ENCODE measurements at regions not wholly inside any gene's neighbourhood (a gene's known extent, or its start where the extent isn't known, plus 50 kb on each side); places are given as distances from the start of the nearest gene placed in this dataset.
"Not testable (repeated sequence)": the region's sequence is repeated elsewhere in the genome, so short reads cannot be mapped to it uniquely, and the experiment has no call there.

DNA sequence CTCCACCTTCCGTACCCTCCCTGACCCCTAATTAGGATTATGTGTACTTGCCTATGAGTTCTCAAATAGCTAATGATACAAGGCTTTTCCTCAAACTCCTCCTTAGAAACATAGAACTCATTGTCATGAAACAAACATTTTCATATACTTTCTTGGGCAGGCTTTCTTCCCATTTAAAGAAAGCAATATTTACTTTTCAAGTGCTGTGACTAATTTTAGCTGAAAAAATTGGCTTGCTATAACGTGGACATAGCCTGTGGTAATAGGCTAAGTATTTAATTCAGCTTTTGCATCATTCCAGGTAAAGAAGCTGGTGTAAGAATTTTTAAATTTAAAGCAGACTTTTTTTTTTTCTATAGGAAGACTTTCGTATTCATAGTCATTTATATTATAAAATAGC lies 208.7 kb downstream of the SOX2 start:
- no peak for DNase-seq (ENCODE audit: low spot score)

DNA sequence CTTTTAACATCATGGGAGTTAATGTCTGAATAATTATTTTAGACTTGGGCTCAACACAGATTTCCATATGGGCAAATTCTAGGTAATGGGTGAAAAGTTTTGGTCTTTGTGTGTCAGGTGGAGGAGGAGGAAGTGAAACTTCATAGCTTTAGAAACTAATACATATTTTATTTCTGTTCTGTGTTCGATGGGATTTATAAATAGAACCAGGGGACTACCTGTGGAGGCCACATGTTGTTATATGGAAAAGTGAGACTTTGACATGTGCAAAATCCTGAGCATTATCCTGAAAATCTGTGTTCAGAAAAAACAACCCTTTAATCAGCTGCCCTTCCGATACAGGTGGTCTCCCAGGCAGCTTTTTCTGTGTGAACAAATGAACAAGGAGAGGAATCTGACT lies 209.5 kb downstream of the SOX2 start:
- DNase-seq (ENCODE audit: low spot score), result no peak

DNA sequence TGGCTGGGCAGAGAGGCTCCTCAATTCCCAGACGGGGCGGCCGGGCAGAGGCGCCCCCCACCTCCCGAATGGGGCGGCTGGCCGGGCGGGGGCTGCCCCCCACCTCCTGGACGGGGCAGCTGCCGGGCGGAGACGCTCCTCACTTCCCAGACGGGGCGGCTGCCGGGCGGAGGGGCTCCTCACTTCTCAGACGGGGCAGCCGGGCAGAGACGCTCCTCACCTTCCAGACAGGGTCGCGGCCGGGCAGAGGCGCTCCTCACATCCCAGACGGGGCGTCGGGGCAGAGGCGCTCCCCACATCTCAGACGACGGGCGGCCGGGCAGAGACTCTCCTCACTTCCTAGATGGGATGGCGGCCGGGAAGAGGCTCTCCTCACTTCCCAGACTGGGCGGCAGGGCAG lies 214.1 kb downstream of the SOX2 start:
- not testable (repeated sequence) for DNase-seq (ENCODE audit: low spot score)

DNA sequence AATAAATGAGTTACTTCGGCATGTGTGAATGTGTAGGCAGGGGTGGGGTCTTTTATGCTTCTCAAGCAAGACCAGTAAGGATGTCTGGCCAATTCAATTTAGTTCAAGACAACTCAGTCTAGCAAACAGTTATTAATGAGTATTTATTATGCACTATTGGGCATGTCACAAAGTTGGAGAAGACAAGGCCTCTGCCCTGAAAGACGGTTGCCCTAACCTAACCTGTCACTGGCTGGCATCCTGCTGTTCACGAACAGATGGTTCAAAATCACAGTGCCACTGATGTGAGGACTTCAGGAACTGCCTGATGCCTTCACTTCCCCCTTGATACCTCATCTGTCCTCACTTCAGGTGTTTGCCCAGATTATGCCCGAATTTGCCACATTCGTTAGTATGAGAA lies 217.8 kb downstream of the SOX2 start:
- no peak for DNase-seq (ENCODE audit: low spot score)

DNA sequence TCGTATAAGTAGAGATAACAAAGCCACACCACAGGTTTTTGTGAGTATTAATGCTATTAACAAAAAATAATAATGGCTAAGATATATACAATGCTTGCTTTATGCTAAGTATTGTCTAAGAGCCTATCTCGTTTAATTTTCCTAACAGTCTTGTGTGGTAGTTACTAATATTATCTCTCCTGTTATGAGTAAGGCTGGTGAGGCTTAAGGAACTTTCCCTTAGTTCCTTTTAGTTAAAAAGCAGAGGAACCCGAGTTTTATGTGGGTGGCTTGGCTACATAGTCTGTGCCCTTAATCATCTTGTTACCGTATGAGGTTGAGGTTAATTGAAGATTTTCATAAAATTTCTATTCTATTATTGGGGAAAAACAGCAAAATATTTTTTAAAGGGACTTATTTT lies 218.4 kb downstream of the SOX2 start:
- no peak for DNase-seq (ENCODE audit: low spot score)

DNA sequence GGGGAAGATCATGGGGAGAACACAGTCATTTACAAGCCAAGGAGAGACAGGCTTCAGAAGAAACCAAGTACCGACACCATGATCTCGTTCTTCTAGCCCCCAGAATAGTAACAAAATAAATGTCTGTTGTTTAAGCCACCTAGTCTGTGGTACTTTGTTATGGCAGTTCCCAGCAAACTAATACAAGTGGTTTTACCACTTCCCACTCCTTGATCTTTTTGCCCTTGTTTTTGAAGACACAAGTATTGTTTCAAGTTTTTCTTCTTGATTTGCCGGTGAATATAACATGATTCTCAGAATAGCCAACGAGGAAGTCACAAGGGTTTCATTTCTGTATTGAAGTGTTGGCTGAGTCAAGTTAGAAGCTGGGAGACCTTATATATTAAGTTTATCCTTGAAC lies 220.3 kb downstream of the SOX2 start:
- DNase-seq (ENCODE audit: low spot score), result no peak

DNA sequence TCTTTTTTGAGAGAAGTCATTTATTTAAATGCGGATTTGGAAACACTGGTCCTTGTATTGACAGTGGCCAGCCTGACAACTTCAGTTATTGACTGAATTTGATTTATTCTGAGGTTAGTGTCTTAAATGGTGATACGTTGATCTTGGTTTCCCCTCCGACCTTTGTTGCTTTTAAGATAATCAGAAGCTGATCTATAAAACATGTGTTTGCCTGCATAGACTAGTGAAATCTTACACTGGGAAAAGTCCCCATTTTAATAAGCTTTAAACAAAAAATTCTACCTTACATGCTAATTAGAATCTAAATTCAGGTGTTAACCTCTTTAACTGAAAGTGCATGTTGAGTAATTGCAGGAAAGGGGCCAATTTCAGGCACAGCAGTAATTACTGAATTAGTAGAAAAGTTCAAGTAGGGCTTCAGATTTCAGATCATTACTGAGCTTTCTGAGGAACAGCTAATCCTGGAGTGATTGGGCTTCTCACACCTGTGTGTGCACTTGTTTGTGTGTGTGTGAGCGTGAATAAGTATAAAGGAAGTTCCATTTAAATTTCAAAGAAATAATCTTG lies 221.4 kb downstream of the SOX2 start:
- no peak for DNase-seq (ENCODE audit: low spot score)

DNA sequence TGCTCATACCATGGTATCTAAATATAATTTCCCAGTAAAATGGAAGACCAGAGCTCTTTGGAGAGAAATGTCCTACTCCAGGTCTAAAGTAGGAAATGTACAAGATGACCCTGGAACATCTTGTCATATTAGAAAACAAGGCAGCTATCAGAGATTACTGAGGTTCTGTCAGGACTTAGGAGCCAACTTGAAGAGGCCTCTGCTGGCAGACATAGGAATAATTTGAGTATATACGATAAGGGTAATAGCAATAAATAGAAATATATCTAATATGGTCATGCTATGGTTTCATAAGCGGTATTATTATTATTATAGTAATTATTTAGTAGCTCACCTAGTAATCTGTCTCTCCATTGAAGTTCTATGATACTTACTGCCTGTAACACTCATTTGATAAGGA lies 224.2 kb downstream of the SOX2 start:
- no peak for DNase-seq (ENCODE audit: low spot score)

DNA sequence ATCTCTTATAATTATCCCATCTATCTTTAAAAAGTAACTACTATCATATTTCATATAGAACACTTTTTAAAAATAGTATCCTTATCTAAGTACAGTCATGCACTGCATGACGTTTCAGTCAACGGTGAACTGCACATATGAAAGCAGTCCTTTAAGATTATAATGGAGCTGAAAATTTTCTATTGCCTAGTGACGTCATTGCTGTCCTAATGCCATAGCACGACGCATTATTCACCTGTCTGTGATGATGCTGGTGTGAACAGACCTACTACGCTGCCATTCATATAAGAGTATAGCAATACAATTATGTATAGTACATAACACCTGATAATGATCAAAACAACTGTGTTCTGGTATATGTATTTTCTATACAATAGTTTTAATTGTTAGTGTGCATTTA lies 225.0 kb downstream of the SOX2 start:
- DNase-seq (ENCODE audit: low spot score), result no peak

DNA sequence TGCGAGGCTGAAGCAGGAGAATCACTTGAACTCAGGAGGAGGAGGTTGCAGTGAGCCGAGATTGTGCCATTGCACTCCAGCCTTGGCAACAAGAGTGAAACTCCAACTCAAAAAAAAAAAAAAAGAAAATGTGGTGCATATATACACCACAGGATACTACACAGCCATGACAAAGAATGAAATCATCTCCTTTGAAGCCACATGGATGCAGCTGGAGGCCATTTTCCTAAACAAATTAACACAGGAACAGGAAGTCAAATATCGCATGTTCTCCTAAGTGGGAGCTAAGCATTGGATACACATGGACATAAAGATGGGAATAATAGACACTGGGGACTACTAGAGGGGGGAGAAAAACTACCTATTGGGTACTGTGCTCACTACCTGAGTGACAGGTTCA lies 226.9 kb downstream of the SOX2 start:
- DNase-seq (ENCODE audit: low spot score), result peak; percentile 35

DNA sequence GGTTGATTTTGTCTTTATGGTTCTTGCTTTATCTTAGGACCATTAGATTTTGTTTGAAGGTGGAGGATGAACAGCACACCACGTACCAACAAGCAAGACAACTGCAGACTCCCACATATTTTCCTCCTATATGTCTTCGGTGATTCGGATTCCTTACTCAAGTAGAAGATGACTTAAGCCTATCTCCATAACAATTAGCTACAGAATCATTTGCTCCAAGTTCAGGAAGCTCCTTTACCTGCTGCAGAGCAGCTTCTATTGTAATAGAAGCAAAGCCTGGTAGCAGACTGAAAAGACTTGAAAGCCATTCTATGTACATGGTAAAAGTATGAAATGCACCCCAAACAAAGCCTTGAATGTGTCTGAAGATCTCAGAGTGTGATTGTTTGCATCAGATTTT lies 229.0 kb downstream of the SOX2 start:
- no peak for DNase-seq (ENCODE audit: low spot score)

DNA sequence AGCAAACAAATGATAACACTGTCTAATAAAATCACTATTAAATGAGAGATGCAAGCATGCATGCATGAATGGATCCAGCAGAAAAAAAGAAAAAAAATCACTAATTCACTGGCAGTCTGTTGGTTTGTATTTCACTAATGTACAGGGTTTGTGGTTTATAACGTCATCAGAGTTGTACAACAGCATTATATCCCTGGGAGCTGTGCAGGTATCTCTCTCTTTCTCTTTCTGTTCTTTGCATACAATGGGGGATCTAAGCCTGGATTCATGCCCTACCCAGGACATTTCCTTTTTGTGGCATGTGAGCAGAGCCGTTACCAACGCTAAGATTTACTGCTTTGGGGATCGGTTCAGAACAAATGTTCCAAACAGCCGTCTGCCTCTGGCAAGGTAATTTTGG lies 229.5 kb downstream of the SOX2 start:
- no peak for DNase-seq (ENCODE audit: low spot score)

DNA sequence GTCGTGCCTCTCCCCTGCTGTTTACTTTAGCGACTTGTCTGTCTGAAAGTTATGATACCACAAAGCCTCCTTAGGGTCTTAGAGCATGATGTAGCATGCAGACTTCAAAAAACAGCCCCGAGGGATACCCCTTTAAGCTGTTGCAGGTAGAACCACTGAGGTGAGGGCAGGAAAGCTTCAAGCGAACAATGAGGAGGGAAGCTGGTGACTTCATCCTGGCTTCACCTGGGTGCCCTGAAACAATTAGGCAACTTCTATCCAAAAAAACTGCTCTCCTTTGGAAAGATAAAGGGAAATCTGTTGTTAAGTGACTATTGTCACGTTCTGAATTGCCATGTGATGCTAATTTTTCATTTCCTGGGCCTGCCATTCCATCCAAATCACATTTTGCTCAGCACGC lies 231.6 kb downstream of the SOX2 start:
- no peak for DNase-seq (ENCODE audit: low spot score)

DNA sequence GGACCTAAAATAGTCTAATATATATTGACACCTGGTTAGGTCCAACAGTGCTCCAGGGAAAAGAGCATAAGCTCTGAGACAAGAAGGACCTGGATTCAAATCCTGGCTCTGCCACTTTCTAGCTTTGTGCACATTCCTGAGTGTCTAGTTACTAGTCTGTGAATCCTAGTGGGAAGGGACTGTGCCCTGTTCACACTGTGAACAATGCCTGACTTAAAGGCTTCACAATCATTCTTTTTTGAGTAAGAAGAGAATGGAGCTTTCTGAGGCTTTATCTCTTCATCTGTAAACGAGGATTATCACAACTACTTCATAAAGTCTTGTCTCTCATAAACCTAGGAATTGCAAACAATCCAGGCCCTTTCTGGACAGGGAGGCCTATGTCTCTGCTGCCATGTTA lies 235.9 kb downstream of the SOX2 start:
- no peak for DNase-seq (ENCODE audit: low spot score)

DNA sequence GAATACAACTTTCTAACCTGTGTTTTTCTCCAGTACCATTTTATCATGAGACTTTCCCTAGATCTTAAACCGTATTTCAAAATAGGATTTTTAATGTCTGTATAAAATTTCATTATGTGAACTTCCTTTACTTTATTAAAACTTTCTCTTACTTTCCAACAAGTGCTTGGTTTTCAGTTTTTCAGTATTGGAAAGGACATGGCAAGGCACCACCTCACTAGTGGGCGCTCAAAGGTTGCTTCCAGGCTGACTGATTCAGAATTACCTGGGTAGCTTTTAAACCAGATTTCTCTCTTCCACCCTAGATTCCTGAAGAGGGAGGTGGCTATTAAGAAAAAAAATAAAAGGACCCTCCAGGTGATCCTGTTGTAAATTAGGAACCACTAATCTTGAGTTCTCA lies 236.6 kb downstream of the SOX2 start:
- no peak for DNase-seq (ENCODE audit: low spot score)

DNA sequence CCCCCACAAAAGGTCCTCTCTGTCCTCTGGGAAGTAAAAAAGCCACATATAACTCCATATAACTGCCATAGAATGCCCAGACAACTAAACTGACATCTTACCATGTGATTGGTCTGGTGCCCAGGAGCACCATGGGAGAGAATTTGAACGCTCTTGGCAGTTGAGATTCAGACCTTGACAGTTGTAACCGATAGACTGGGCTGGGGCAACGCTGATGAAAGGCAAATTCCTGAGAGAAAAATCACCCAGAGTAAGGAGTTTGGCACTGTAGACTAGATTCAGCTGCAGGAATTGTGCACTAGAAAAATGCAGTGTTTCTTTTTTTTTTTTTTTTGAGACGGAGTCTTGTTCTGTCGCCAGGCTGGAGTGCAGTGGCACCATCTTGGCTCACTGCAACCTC lies 240.5 kb downstream of the SOX2 start:
- no peak for DNase-seq (ENCODE audit: low spot score)

DNA sequence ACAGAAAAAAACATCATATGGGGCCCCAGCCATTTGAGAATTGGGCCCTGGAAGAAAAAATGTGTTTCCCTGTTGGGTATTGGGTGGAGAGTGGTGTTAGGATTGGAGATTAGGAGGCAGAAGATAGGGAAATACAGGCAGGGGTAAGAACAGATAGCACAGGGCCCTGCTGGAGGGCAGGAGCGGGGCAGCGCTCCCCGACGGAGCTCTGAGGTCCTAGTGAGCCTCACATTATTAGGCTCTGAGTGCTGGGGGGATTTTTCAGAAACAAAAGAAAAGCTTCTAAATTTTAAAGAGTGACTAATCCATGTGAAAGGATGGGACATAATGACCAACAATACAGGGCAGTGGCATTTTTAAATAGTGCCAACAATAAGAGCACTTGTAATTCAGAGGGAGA lies 241.2 kb downstream of the SOX2 start:
- DNase-seq (ENCODE audit: low spot score), result no peak

DNA sequence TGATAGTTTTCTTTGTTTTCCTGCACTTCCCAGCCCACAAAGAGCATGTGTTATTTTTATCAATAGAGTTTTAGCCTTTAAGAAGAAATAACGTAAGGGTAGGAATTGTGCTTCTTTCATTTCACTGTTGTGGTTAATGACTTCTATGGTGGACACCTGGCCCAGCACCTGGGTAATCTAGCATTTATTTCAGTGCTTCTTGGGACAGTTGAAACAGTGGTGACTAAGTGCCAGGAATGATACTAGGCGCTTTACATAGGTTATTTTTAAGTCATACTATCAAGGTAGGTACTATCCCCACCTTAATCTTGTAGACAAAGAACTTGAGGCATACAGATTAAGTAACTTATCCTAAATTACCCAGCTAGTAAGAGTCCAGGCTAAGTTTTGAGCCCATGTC lies 243.8 kb downstream of the SOX2 start:
- DNase-seq (ENCODE audit: low spot score), result no peak

DNA sequence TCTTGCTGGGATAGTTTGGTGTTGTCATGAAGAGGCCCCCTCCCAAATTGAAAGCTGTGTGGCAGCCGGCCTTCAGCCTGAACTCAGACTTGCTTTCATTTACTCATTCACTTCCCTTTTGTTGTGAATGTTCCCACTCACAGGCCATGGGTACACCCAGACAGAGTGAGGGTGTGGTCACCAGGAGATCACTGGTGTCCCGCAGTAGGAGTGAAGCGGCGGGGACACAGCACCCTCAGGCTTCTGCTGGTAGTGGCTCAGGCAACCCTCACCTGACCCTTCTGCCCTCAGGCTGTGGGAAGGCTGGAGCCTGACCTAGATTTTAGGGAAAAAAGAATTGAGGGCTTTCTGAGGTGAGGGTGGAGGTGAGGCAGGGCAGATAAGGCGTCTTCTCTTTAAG lies 244.4 kb downstream of the SOX2 start:
- no peak for DNase-seq (ENCODE audit: low spot score)

DNA sequence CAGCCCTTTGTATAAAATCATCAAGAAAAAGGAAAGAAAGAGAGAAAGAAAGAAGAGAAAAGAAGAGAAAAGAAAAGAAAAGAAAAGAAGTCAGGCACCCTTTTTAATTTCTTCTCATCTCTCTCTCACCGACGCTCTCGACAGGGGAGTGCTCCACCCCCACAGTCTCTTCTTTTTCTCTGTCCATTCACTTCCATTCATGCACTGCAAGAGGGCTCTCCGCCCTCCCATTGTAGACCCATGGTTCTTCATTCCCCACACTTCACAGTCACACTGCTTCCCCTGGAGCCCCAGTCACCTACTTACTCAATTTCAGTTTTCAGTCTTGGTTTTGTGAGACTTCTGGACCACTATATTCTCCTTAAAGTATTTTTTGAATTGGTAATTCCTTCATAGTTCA lies 254.7 kb downstream of the SOX2 start:
- DNase-seq (ENCODE audit: low spot score), result no peak

DNA sequence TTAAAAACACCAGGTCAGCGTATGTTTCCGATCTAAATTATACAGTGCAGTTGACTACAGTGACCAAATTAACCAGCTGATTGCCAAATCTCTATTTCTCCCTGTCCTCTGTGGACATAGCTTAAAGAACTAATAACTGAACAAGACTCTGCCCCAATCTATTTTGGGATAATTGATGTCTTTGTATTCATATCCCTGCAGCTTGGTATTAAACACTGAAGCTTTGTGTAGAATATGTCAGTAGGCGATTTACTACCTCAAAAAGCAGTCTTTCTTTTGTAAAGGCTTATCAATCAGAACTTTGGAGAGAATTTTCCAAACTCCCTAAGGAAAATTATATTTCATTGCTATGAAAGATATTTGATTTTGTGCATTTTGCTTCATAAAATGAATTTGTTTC lies 258.2 kb downstream of the SOX2 start:
- no peak for DNase-seq (ENCODE audit: low spot score)

DNA sequence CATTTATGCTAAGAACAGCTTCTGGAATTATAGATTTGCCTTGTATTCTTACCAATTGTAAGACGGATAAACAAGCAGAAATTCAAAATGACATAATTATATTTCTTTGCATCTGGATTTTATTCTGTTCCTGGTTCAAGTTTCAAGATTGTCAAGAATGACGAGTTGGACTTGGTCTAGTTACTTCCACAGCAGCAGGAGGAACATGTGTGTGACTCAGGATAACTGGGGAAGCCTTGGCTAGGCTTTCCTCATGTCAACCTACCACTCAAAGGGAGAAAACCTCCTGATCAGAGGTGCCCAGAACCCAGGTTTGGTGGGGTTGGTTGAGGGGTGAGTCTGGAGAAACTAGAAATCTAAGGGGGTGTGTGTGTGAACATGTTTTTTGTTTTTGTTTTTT lies 259.7 kb downstream of the SOX2 start:
- no peak for DNase-seq (ENCODE audit: low spot score)

DNA sequence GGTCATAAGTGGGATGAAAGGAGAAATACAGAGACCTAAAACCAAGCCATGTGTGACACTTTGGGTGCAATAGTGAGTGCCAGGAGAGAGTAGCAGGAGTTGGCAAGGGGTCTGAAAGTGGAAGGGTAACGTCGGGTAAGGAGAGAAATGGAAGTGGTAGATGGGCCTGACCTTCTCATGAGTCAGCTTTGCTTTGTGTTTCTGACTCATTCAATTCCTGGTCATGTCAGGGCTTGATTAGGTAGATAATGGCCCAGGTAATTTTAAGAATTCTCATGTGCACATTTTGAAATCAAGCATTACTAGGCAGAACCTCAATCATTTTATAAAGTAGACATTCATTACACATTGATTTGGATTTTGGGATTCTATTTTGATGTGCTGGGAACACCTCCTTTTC lies 262.5 kb downstream of the SOX2 start:
- DNase-seq (ENCODE audit: low spot score), result no peak

DNA sequence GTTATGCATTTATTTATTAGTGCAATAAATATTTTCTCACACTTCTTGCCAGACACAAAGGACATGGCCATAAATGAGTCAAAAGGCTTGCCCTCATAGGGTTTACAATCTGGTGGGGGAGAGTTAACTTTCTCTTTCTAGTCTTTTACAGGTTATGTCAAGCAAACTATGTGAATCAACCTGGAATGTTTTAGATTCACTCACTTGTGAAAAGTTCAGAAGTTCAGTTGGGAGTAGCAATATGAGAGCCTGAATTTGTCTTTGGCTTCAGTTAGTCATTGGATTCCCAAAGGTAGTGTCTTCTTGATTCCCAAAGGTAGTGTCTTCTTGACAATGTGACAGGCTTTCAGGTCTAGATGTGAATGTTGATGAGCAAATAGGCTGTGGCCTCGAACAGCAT lies 264.8 kb downstream of the SOX2 start:
- no peak for DNase-seq (ENCODE audit: low spot score)

DNA sequence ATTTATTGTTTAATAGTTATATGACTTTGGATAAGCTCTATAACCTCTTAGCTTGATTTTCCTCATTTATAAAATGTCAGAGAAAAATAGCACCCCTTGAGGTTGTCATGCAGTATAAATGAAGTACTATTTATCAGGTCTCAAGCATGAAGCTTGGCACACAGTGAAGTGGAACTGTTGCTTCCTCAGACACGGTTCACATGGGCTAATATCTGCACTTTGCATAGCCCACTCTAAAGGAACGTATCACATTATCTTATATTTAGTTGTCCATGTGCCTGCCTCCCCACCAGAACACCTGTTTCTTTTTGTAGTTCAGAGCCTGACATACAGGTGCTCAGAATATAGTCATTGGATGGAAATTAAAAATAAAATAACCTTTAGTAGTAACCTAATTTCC lies 273.7 kb downstream of the SOX2 start:
- DNase-seq (ENCODE audit: low spot score), result no peak
